ENCODE measurements at regions not wholly inside any gene's neighbourhood (a gene's known extent, or its start where the extent isn't known, plus 50 kb on each side); places are given as distances from the start of the nearest gene placed in this dataset.

DNA sequence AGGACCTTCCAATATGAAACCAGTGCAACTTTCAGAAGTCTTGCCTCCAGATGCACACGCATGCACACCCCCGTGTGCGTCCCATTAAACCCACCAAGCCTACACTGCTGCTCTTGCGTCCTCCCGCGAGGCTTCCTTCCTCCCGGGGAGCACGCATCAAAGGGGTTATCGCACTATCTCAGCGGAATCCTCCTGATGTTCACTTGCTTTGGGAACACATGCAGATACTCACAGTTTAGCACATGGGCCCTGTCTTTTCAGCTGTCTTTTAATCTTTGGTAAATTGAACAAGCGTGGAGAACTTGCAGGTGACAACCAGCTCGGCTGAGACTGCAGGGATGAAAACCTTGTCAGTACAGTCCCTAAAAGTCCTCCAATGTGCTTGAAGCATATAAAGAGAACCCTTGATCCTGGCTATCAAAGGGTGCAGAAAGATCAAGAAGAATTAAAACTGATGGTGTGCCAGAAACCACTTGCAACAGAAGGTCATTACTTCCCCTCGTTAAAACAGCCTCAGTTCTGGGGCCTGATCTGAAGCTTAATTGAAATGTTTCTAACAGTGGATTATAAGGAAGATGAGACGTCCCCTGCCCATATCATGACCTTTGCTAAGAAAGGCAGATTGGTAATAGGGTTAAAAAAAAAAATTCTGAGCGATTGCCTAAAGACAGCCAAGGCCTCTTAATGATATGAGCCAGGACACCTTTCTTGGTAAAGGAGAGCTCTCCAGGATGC is 149.4 kb upstream of the LMO4 start:
- no peak overlapping the region for H3K4ac ChIP-seq (ENCODE audit: low read depth, low read length)
- WGBS, 2 experiments (ENCODE audit: extremely low coverage in 2 of 2, insufficient read length in 1 of 2), result 73% methylated on average over 2 of the region's 15 CpGs; no CpG with 5 or more reads in 1 of the 2 experiments
- H3K79me1 ChIP-seq (ENCODE audit: low read depth in 1 of 2, low read length in 2 of 2), result no peaks in the 10 kb centered on the region
- no peak overlapping the region for H2BK15ac ChIP-seq (ENCODE audit: low read depth, low read length)
- TF ChIP-seq, protein P1, sequence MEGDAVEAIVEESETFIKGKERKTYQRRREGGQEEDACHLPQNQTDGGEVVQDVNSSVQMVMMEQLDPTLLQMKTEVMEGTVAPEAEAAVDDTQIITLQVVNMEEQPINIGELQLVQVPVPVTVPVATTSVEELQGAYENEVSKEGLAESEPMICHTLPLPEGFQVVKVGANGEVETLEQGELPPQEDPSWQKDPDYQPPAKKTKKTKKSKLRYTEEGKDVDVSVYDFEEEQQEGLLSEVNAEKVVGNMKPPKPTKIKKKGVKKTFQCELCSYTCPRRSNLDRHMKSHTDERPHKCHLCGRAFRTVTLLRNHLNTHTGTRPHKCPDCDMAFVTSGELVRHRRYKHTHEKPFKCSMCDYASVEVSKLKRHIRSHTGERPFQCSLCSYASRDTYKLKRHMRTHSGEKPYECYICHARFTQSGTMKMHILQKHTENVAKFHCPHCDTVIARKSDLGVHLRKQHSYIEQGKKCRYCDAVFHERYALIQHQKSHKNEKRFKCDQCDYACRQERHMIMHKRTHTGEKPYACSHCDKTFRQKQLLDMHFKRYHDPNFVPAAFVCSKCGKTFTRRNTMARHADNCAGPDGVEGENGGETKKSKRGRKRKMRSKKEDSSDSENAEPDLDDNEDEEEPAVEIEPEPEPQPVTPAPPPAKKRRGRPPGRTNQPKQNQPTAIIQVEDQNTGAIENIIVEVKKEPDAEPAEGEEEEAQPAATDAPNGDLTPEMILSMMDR (conservative IDR thresholded peaks at IDR 0.05; ENCODE audit: low read depth, low read length), result no peak
- TF ChIP-seq MAFK (IDR thresholded peaks at IDR 0.05; ENCODE audit: low read depth, low read length) (no peak), NFE2L2 (IDR thresholded peaks at IDR 0.05; ENCODE audit: low read depth, low read length) (no peak), MAZ (IDR thresholded peaks at IDR 0.05; ENCODE audit: borderline replicate concordance, low read depth, low read length) (no peak), RCOR1 (IDR thresholded peaks at IDR 0.05; ENCODE audit: insufficient replicate concordance, low read length) (no peak), SMC3 (IDR thresholded peaks at IDR 0.05; ENCODE audit: low read depth, low read length) (no peak), POLR2A (IDR thresholded peaks at IDR 0.05; ENCODE audit: low read depth, low read length) (no peak)
- dilution Hi-C loops (cut with HindIII; ENCODE audit: low sequenced_read_pairs, unreplicated experiment) (no loop called here), intact Hi-C loops (cut with micrococcal nuclease) (no loop called here), in situ Hi-C loops (cut with MboI; ENCODE audit: low sequenced_read_pairs) (no loop called here)
- H3K18ac ChIP-seq (ENCODE audit: low read depth, low read length), result no peak overlapping the region
- peaks cover 3% of the 10 kb centered on the region for H3K27me3 ChIP-seq (ENCODE audit: control insufficient read depth, insufficient read depth, low read length)
- H3K23ac ChIP-seq (ENCODE audit: low read depth, low read length), result no peak overlapping the region
- no peaks in the 10 kb centered on the region for H4K20me1 ChIP-seq (ENCODE audit: insufficient read depth, low read length)
- H2AFZ ChIP-seq (replicated peaks; ENCODE audit: low read length, poor library complexity), result no peak overlapping the region
- POLR2A ChIA-PET (ENCODE audit: unreplicated experiment), result no interaction called here
- no peak overlapping the region for H4K5ac ChIP-seq (ENCODE audit: low read depth, low read length)
- DNase-seq, result no peak
- no peaks in the 10 kb centered on the region for H3K9me1 ChIP-seq (ENCODE audit: insufficient read depth, low read length)
- no peak overlapping the region for H2AK9ac ChIP-seq (replicated peaks; ENCODE audit: low read depth, low read length, poor library complexity)
- no peak overlapping the region for H3K27ac ChIP-seq (ENCODE audit: insufficient read depth, low read length)
- ATAC-seq (ENCODE audit: low read depth), result no peak
- no peak overlapping the region for H3K4me2 ChIP-seq (ENCODE audit: low read depth, low read length)
- H3K56ac ChIP-seq (ENCODE audit: extremely low read depth, insufficient read depth, low read length), result no peak overlapping the region
- no TSS peak for BruUV-seq (replicated peaks)
- no peak overlapping the region for H2BK5ac ChIP-seq (ENCODE audit: low read depth, low read length, poor library complexity, severe bottlenecking)
- H2BK20ac ChIP-seq (ENCODE audit: low read depth, low read length), result no peak overlapping the region
- H3K4me3 ChIP-seq (ENCODE audit: insufficient read depth, low read depth, low read length), result no peak overlapping the region
- no peak overlapping the region for H2AK5ac ChIP-seq (ENCODE audit: low read depth, low read length)
- H3K4me1 ChIP-seq (ENCODE audit: control insufficient read depth, insufficient read depth, low read length), result no peaks in the 10 kb centered on the region
- no peak overlapping the region for H3K14ac ChIP-seq (replicated peaks; ENCODE audit: low read depth, low read length)
- CTCF ChIA-PET, result no interaction called here
- H2BK120ac ChIP-seq (ENCODE audit: low read depth, low read length), result no peak overlapping the region
- H3K36me3 ChIP-seq (ENCODE audit: control insufficient read depth, insufficient read depth, low read length), result no peaks in the 10 kb centered on the region
- H3K9me3 ChIP-seq (ENCODE audit: control insufficient read depth, insufficient read depth, low read length), result no peaks in the 10 kb centered on the region
- H3K9ac ChIP-seq (ENCODE audit: low read depth, low read length), result no peak overlapping the region
- H4K8ac ChIP-seq (ENCODE audit: low read depth in 2 of 2, low read length in 2 of 2), result no peak overlapping the region
- H4K91ac ChIP-seq (ENCODE audit: insufficient read depth, low read depth, low read length), result no peak overlapping the region

Measured in IMR-90 (cell line).